GM12878 (cell line): ENCODE measurements at regions not wholly inside any gene's neighbourhood (a gene's known extent, or its start where the extent isn't known, plus 50 kb on each side); places are given as distances from the start of the nearest gene placed in this dataset.

ENCODE experiments used
- CHD4 ChIP-seq: fragments of 200-600 bp; sonication (generic); IDR thresholded peaks from 2 replicates; pipeline ENCODE4 v1.6.1; 2016; ENCODE audit warnings: mild to moderate bottlenecking
- NKRF ChIP-seq: fragments of 450-650 bp; conservative IDR thresholded peaks from 2 replicates; pipeline ENCODE4 v1.6.1; 2017; ENCODE audit warnings: mild to moderate bottlenecking, moderate library complexity
- SRF ChIP-seq, 2 experiments: IDR thresholded peaks; 2 replicates each; pipeline ENCODE4 v1.6.1; 2011; ENCODE audit warnings: low read depth in 2 of 2, low read length in 2 of 2, mild to moderate bottlenecking in 1 of 2, moderate library complexity in 1 of 2
- TCF12 ChIP-seq: IDR thresholded peaks from 2 replicates; pipeline ENCODE4 v1.6.1; 2011; ENCODE audit warnings: low read depth, mild to moderate bottlenecking, low read length
- YBX1 ChIP-seq: fragments of 450-650 bp; IDR thresholded peaks from 2 replicates; pipeline ENCODE4 v1.6.1; 2016; ENCODE audit warnings: antibody characterized with exemption
- ZSCAN29 ChIP-seq: fragments of 450-650 bp; IDR thresholded peaks from 2 replicates; pipeline ENCODE4 v1.6.1; 2017; ENCODE audit warnings: mild to moderate bottlenecking, moderate library complexity
- TF ChIP-seq, protein P1 (sequence below): fragments of 450-650 bp; formaldehyde crosslinking; IDR thresholded peaks from 2 replicates; pipeline ENCODE4 v1.5.0; 2022; ENCODE audit warnings: mild to moderate bottlenecking, missing genetic modification characterization
- TF ChIP-seq, protein P2 (sequence below): IDR thresholded peaks from 2 replicates; pipeline ENCODE4 v1.6.1; 2011; ENCODE audit warnings: borderline replicate concordance, low read depth, mild to moderate bottlenecking, moderate library complexity, low read length; ENCODE audit not compliant: insufficient read depth, poor library complexity, severe bottlenecking
- TF ChIP-seq, protein P3 (sequence below): IDR thresholded peaks from 2 replicates; pipeline ENCODE4 v1.6.1; 2012; ENCODE audit warnings: mild to moderate bottlenecking, low read depth, low read length

GRCh38 chr2:57429831-57430230 is 616.8 kb upstream of the VRK2 start (continued):
- TF ChIP-seq ZSCAN29 = no peak
- TF ChIP-seq, protein P1, sequence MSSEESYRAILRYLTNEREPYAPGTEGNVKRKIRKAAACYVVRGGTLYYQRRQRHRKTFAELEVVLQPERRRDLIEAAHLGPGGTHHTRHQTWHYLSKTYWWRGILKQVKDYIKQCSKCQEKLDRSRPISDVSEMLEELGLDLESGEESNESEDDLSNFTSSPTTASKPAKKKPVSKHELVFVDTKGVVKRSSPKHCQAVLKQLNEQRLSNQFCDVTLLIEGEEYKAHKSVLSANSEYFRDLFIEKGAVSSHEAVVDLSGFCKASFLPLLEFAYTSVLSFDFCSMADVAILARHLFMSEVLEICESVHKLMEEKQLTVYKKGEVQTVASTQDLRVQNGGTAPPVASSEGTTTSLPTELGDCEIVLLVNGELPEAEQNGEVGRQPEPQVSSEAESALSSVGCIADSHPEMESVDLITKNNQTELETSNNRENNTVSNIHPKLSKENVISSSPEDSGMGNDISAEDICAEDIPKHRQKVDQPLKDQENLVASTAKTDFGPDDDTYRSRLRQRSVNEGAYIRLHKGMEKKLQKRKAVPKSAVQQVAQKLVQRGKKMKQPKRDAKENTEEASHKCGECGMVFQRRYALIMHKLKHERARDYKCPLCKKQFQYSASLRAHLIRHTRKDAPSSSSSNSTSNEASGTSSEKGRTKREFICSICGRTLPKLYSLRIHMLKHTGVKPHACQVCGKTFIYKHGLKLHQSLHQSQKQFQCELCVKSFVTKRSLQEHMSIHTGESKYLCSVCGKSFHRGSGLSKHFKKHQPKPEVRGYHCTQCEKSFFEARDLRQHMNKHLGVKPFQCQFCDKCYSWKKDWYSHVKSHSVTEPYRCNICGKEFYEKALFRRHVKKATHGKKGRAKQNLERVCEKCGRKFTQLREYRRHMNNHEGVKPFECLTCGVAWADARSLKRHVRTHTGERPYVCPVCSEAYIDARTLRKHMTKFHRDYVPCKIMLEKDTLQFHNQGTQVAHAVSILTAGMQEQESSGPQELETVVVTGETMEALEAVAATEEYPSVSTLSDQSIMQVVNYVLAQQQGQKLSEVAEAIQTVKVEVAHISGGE = no peak
- TF ChIP-seq YBX1 = no peak
- no peak for TF ChIP-seq CHD4
- TF ChIP-seq, protein P2, sequence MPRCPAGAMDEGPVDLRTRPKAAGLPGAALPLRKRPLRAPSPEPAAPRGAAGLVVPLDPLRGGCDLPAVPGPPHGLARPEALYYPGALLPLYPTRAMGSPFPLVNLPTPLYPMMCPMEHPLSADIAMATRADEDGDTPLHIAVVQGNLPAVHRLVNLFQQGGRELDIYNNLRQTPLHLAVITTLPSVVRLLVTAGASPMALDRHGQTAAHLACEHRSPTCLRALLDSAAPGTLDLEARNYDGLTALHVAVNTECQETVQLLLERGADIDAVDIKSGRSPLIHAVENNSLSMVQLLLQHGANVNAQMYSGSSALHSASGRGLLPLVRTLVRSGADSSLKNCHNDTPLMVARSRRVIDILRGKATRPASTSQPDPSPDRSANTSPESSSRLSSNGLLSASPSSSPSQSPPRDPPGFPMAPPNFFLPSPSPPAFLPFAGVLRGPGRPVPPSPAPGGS = no peak
- no peak for TF ChIP-seq NKRF
- 0 out of 4 replicates have a peak, but pooled peaks of 1 of the 2 experiments have one; percentile 45 for TF ChIP-seq SRF (IDR thresholded peaks at IDR 0.05; ENCODE audit: low read depth in 2 of 2, low read length in 2 of 2)
- TF ChIP-seq, protein P3, sequence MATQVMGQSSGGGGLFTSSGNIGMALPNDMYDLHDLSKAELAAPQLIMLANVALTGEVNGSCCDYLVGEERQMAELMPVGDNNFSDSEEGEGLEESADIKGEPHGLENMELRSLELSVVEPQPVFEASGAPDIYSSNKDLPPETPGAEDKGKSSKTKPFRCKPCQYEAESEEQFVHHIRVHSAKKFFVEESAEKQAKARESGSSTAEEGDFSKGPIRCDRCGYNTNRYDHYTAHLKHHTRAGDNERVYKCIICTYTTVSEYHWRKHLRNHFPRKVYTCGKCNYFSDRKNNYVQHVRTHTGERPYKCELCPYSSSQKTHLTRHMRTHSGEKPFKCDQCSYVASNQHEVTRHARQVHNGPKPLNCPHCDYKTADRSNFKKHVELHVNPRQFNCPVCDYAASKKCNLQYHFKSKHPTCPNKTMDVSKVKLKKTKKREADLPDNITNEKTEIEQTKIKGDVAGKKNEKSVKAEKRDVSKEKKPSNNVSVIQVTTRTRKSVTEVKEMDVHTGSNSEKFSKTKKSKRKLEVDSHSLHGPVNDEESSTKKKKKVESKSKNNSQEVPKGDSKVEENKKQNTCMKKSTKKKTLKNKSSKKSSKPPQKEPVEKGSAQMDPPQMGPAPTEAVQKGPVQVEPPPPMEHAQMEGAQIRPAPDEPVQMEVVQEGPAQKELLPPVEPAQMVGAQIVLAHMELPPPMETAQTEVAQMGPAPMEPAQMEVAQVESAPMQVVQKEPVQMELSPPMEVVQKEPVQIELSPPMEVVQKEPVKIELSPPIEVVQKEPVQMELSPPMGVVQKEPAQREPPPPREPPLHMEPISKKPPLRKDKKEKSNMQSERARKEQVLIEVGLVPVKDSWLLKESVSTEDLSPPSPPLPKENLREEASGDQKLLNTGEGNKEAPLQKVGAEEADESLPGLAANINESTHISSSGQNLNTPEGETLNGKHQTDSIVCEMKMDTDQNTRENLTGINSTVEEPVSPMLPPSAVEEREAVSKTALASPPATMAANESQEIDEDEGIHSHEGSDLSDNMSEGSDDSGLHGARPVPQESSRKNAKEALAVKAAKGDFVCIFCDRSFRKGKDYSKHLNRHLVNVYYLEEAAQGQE = no peak
- TF ChIP-seq TCF12 = no peak
